ENCODE measurements at regions not wholly inside any gene's neighbourhood (a gene's known extent, or its start where the extent isn't known, plus 50 kb on each side); places are given as distances from the start of the nearest gene placed in this dataset.
"Not testable (repeated sequence)": the region's sequence is repeated elsewhere in the genome, so short reads cannot be mapped to it uniquely, and the experiment has no call there.

DNA sequence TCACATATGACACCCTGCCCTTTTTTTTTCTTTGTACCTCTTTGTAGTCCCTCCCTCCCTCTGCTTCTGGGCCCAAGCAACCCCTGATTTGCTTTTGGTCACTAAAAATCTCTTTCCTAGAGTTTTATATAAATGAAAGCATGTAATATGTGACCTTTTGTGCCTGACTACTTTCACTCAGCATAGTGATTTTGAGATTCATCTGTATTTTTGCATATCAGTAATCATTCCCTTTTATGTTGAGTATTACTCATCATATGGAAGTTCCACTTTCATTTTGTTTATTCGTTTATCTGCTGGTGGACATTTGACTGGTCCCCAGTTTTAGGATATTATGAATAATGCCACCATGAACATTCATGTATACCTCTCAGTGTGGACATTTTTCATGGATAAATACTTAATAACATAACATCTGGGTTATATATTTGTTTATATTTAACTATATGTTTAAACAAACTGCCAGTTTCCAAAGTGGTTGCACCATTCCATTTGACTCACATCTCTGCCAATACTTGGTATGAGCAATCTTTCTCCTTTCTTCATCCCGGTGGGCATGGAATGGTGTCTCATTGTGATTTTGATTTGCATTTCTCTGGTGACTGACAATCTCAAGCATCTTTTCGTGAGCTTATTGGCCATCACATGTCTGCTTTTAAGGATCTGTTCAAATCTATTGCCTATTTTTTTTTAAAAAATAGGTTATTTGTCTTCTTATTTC, 115.7 kb upstream of the S1PR3 start (continued):
- TF ChIP-seq, protein P1, sequence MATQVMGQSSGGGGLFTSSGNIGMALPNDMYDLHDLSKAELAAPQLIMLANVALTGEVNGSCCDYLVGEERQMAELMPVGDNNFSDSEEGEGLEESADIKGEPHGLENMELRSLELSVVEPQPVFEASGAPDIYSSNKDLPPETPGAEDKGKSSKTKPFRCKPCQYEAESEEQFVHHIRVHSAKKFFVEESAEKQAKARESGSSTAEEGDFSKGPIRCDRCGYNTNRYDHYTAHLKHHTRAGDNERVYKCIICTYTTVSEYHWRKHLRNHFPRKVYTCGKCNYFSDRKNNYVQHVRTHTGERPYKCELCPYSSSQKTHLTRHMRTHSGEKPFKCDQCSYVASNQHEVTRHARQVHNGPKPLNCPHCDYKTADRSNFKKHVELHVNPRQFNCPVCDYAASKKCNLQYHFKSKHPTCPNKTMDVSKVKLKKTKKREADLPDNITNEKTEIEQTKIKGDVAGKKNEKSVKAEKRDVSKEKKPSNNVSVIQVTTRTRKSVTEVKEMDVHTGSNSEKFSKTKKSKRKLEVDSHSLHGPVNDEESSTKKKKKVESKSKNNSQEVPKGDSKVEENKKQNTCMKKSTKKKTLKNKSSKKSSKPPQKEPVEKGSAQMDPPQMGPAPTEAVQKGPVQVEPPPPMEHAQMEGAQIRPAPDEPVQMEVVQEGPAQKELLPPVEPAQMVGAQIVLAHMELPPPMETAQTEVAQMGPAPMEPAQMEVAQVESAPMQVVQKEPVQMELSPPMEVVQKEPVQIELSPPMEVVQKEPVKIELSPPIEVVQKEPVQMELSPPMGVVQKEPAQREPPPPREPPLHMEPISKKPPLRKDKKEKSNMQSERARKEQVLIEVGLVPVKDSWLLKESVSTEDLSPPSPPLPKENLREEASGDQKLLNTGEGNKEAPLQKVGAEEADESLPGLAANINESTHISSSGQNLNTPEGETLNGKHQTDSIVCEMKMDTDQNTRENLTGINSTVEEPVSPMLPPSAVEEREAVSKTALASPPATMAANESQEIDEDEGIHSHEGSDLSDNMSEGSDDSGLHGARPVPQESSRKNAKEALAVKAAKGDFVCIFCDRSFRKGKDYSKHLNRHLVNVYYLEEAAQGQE (IDR thresholded peaks at IDR 0.05; ENCODE audit: low read depth, low read length) = no peak
- TF ChIP-seq MEF2A (IDR thresholded peaks at IDR 0.05; ENCODE audit: borderline replicate concordance, low read depth) = no peak
- no peak for TF ChIP-seq RAD21 (IDR thresholded peaks at IDR 0.05; ENCODE audit: low read length)
- TF ChIP-seq, protein P2, sequence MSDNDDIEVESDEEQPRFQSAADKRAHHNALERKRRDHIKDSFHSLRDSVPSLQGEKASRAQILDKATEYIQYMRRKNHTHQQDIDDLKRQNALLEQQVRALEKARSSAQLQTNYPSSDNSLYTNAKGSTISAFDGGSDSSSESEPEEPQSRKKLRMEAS (IDR thresholded peaks at IDR 0.05; ENCODE audit: low read depth) = no peak
- no peak for TF ChIP-seq EZH2phosphoT487 (IDR thresholded peaks at IDR 0.05; ENCODE audit: borderline replicate concordance, low read depth)
- TF ChIP-seq EP300 (IDR thresholded peaks at IDR 0.05; ENCODE audit: borderline replicate concordance in 1 of 2, low read depth in 1 of 2, low read length in 1 of 2) = no peak
- TF ChIP-seq, protein P3, sequence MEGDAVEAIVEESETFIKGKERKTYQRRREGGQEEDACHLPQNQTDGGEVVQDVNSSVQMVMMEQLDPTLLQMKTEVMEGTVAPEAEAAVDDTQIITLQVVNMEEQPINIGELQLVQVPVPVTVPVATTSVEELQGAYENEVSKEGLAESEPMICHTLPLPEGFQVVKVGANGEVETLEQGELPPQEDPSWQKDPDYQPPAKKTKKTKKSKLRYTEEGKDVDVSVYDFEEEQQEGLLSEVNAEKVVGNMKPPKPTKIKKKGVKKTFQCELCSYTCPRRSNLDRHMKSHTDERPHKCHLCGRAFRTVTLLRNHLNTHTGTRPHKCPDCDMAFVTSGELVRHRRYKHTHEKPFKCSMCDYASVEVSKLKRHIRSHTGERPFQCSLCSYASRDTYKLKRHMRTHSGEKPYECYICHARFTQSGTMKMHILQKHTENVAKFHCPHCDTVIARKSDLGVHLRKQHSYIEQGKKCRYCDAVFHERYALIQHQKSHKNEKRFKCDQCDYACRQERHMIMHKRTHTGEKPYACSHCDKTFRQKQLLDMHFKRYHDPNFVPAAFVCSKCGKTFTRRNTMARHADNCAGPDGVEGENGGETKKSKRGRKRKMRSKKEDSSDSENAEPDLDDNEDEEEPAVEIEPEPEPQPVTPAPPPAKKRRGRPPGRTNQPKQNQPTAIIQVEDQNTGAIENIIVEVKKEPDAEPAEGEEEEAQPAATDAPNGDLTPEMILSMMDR (IDR thresholded peaks at IDR 0.05) = no peak
- TF ChIP-seq YY1 (IDR thresholded peaks at IDR 0.05; ENCODE audit: low read depth) = no peak

DNA sequence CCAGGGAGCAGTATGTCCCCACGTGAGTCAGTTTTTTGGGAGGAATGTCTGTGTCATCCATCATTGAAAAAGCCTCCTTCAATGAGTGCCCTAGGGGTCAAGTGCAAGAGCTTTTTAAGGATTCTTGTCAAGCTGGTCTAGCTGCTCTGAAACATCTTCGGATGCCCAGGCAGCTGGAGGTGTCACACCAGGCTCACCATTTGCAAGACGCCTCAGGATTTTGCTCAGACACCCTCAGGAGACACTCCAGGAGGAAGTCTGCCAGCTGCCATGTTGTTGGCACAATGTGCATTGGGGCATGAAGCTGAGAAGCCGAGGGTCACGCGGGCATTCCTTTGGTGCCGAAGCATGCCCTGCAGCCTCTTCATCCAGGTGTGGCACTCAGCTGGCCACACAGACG, 111.1 kb upstream of the S1PR3 start:
- POLR2A ChIA-PET = no interaction called here
- CTCF ChIA-PET = no interaction called here

DNA sequence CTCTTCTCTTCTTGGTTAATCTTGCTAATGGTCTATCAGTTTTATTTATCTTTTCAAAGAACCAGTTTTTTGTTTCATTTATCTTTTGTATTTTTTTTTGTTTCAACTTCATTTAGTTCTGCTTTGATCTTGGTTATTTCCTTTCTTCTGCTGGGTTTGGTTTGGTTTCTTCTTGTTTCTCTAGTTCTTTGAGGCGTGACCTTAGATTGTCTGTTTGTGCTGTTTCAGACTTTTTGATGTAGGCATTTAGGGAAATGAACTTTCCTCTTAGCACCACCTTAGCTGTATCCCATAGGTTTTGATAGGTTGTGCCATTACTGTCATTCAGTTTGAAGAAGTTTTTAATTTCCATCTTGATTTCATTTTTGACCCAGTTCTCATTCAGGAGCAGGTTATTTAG, 107.0 kb upstream of the S1PR3 start:
- H3K4me3 ChIP-seq (ENCODE audit: low read depth in 2 of 2, low read length in 1 of 2); POLR2A ChIA-PET: not testable (repeated sequence)
- WGBS (ENCODE audit: low lambda C conversion rate) = 46% methylated on average over 1 of the region's 1 CpG

More for the DNA sequence above, 111.1 kb upstream of the S1PR3 start:
- DNase-seq = no peak
- Histone ChIP-seq H3K9ac (no peak overlapping the region), H3K36me3 (replicated peaks in 1 of 2; ENCODE audit: control insufficient read depth in 1 of 2, insufficient read depth in 2 of 2, low read length in 1 of 2) (no peaks in the 10 kb centered on the region), H3F3A (replicated peaks; ENCODE audit: insufficient read depth) (no peaks in the 10 kb centered on the region), H3K79me2 (ENCODE audit: insufficient read depth) (no peaks in the 10 kb centered on the region), H3K4me3 (ENCODE audit: low read depth in 2 of 2, low read length in 1 of 2) (no peak overlapping the region), H3K27me3 (ENCODE audit: insufficient read depth) (no peaks in the 10 kb centered on the region), H3K9me2 (no peaks in the 10 kb centered on the region), H3K9me3 (no peaks in the 10 kb centered on the region), H3K27ac (ENCODE audit: low read depth in 2 of 2, low read length in 1 of 2) (no peak overlapping the region), H2AFZ (ENCODE audit: low read depth) (no peak overlapping the region), H3K4me1 (ENCODE audit: control insufficient read depth in 1 of 2, insufficient read depth in 2 of 2, low read depth in 1 of 2, low read length in 1 of 2) (no peaks in the 10 kb centered on the region), H4K20me1 (ENCODE audit: insufficient read depth) (no peaks in the 10 kb centered on the region), H3K4me2 (no peak overlapping the region)
- 61% methylated on average over 7 of the region's 8 CpGs for WGBS (ENCODE audit: low lambda C conversion rate)
- TF ChIP-seq SMC3 (IDR thresholded peaks at IDR 0.05; ENCODE audit: low read depth, low read length) (no peak), EZH2phosphoT487 (IDR thresholded peaks at IDR 0.05; ENCODE audit: borderline replicate concordance, low read depth) (no peak), CHD2 (IDR thresholded peaks at IDR 0.05; ENCODE audit: low read length, partially characterized antibody) (no peak), EP300 (IDR thresholded peaks at IDR 0.05; ENCODE audit: borderline replicate concordance in 1 of 2, low read depth in 1 of 2, low read length in 1 of 2) (no peak), FOXJ3 (CRISPR knock-in tag; IDR thresholded peaks at IDR 0.05) (no peak), ELF1 (IDR thresholded peaks at IDR 0.05) (no peak), GABPA (IDR thresholded peaks at IDR 0.05; ENCODE audit: low read depth) (no peak), GATA2 (CRISPR knock-in tag; IDR thresholded peaks at IDR 0.05) (no peak)
- TF ChIP-seq, protein P4, sequence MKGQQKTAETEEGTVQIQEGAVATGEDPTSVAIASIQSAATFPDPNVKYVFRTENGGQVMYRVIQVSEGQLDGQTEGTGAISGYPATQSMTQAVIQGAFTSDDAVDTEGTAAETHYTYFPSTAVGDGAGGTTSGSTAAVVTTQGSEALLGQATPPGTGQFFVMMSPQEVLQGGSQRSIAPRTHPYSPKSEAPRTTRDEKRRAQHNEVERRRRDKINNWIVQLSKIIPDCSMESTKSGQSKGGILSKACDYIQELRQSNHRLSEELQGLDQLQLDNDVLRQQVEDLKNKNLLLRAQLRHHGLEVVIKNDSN (IDR thresholded peaks at IDR 0.05; ENCODE audit: borderline replicate concordance, low read depth) = no peak
- TF ChIP-seq, protein P3 (IDR thresholded peaks at IDR 0.05) = no peak

More for the DNA sequence above, 107.0 kb upstream of the S1PR3 start:
- H3K9me3 ChIP-seq; H3K4me2 ChIP-seq; H3K79me2 ChIP-seq (ENCODE audit: insufficient read depth); H3K27me3 ChIP-seq (ENCODE audit: insufficient read depth); H2AFZ ChIP-seq (ENCODE audit: low read depth); H3K9ac ChIP-seq; H3K4me1 ChIP-seq (ENCODE audit: control insufficient read depth in 1 of 2, insufficient read depth in 2 of 2, low read depth in 1 of 2, low read length in 1 of 2); H3K36me3 ChIP-seq (replicated peaks in 1 of 2; ENCODE audit: control insufficient read depth in 1 of 2, insufficient read depth in 2 of 2, low read length in 1 of 2); H3K9me2 ChIP-seq; H3K27ac ChIP-seq (ENCODE audit: low read depth in 2 of 2, low read length in 1 of 2); H4K20me1 ChIP-seq (ENCODE audit: insufficient read depth); H3F3A ChIP-seq (replicated peaks; ENCODE audit: insufficient read depth); CTCF ChIA-PET; DNase-seq: not testable (repeated sequence)
